Smooth muscle cell (in vitro differentiated cells): ENCODE measurements at regions not wholly inside any gene's neighbourhood (a gene's known extent, or its start where the extent isn't known, plus 50 kb on each side); places are given as distances from the start of the nearest gene placed in this dataset.

Experiments
- DNase-seq: peaks from one replicate; lab custom pipeline; 2025; ENCODE audit not compliant: unreplicated experiment; lab: John Stamatoyannopoulos, UW
- H2AFZ ChIP-seq: fragments of 200-600 bp; sonication (generic); 2 replicates; pipeline ENCODE4 v1.6.0; 2016; ENCODE audit warnings: antibody characterized with exemption, low read depth, mild to moderate bottlenecking
- H3F3A ChIP-seq: fragments of 200-600 bp; sonication (generic); 2 replicates; pipeline ENCODE4 v1.6.0; 2017; ENCODE audit warnings: antibody characterized with exemption, low read depth
- H3K27ac ChIP-seq: fragments of 200-600 bp; sonication (generic); 2 replicates; pipeline ENCODE4 v1.5.1; 2016; ENCODE audit warnings: low read depth, mild to moderate bottlenecking
- H3K27me3 ChIP-seq: fragments of 200-600 bp; sonication (generic); 2 replicates; pipeline ENCODE4 v1.6.1; 2016; ENCODE audit warnings: low read depth, mild to moderate bottlenecking
- H3K36me3 ChIP-seq: fragments of 200-600 bp; sonication (generic); 2 replicates; pipeline ENCODE4 v1.5.1; 2016; ENCODE audit warnings: low read depth
- H3K4me1 ChIP-seq: fragments of 200-600 bp; sonication (generic); 2 replicates; pipeline ENCODE4 v1.5.1; 2016; ENCODE audit warnings: low read depth
- H3K4me2 ChIP-seq: fragments of 200-600 bp; sonication (generic); 2 replicates; pipeline ENCODE4 v1.6.0; 2016; ENCODE audit warnings: mild to moderate bottlenecking
- H3K4me3 ChIP-seq: fragments of 200-600 bp; sonication (generic); 2 replicates; pipeline ENCODE4 v1.5.1; 2016; ENCODE audit warnings: mild to moderate bottlenecking
- H3K79me2 ChIP-seq: fragments of 200-600 bp; sonication (generic); 2 replicates; pipeline ENCODE4 v1.6.0; 2016; ENCODE audit warnings: low read depth, mild to moderate bottlenecking
- H3K9ac ChIP-seq: fragments of 200-600 bp; sonication (generic); 2 replicates; pipeline ENCODE4 v1.6.0; 2016; ENCODE audit warnings: low read depth
- H3K9me3 ChIP-seq: fragments of 200-600 bp; sonication (generic); replicated peaks from 2 replicates; pipeline ENCODE4 v1.5.1; 2016; ENCODE audit warnings: low read depth
- H4K20me1 ChIP-seq: fragments of 200-600 bp; sonication (generic); 2 replicates; pipeline ENCODE4 v1.6.0; 2016; ENCODE audit warnings: low read depth
- CTCF ChIP-seq: fragments of 200-600 bp; sonication (generic); IDR thresholded peaks from 2 replicates; pipeline ENCODE4 v1.5.1; 2017; ENCODE audit warnings: borderline replicate concordance, mild to moderate bottlenecking, antibody characterized with exemption; ENCODE audit not compliant: insufficient read depth, poor library complexity, severe bottlenecking
- WGBS: methylation state at CpG from one replicate; pipeline ENCODE4 v1.1.7; 2016; ENCODE audit warnings: low lambda C conversion rate; 5-methylcytosine and 5-hydroxymethylcytosine counted together

DNA sequence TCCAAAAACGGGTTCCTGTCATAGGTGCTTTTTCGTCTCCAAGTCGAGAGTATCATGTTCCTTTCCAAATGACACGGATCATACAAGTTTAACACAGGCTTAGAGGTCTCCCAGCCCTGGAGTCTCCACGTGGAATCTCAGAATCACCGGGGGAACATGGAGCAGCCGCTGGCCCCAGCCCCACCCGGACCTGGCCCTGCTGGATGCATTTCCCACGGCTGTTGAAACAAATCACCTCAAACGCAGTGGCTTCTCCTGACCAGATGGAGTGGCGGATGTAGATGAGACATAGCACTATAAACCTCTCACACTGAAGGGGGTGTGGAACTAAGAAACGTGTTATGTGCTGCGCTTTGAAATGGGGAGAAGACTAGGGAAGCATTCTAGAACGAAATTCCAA lies 70.0 kb upstream of the FRMD1 start:
- H3K27me3 ChIP-seq, result no peaks in the 10 kb centered on the region
- no peak for DNase-seq
- no peak overlapping the region for H2AFZ ChIP-seq
- no peaks in the 10 kb centered on the region for H3K79me2 ChIP-seq
- no peak overlapping the region for H3K4me3 ChIP-seq
- H3F3A ChIP-seq, result no peaks in the 10 kb centered on the region
- no peaks in the 10 kb centered on the region for H3K4me1 ChIP-seq
- no peak overlapping the region for H3K4me2 ChIP-seq
- H3K9ac ChIP-seq, result no peak overlapping the region
- TF ChIP-seq CTCF, result no peak
- 74% methylated on average over 14 of the region's 14 CpGs for WGBS
- H3K27ac ChIP-seq, result no peak overlapping the region
- H4K20me1 ChIP-seq, result no peaks in the 10 kb centered on the region
- no peaks in the 10 kb centered on the region for H3K9me3 ChIP-seq
- no peaks in the 10 kb centered on the region for H3K36me3 ChIP-seq

- H3K9ac ChIP-seq, result no peak overlapping the region
- no peaks in the 10 kb centered on the region for H3K27me3 ChIP-seq
- no peak overlapping the region for H3K27ac ChIP-seq
- no peak overlapping the region for H2AFZ ChIP-seq
- H3K9me3 ChIP-seq, result no peaks in the 10 kb centered on the region
- no peaks in the 10 kb centered on the region for H3K4me1 ChIP-seq
- H3K4me2 ChIP-seq, result no peak overlapping the region
- TF ChIP-seq CTCF, result no peak
- no peak overlapping the region for H3K4me3 ChIP-seq
- no peaks in the 10 kb centered on the region for H3F3A ChIP-seq
- WGBS, result 95% methylated on average over 14 of the region's 14 CpGs
- H3K36me3 ChIP-seq, result no peaks in the 10 kb centered on the region
- H4K20me1 ChIP-seq, result no peaks in the 10 kb centered on the region
- DNase-seq, result no peak
- H3K79me2 ChIP-seq, result no peaks in the 10 kb centered on the region
These were observed 69.3 kb upstream of the FRMD1 start for GRCh38 chr6:168148231-168148849.

GRCh38 chr6:168147205-168147738 lies 68.3 kb upstream of the FRMD1 start:
- DNase-seq, result no peak

More at GRCh38 chr6:168147205-168147738, 68.3 kb upstream of the FRMD1 start:
- Histone ChIP-seq H3K27me3 (peaks cover 8% of the 10 kb centered on the region), H3K27ac (no peak overlapping the region), H3K4me1 (no peaks in the 10 kb centered on the region), H3K9ac (no peak overlapping the region), H3K36me3 (no peaks in the 10 kb centered on the region), H3K4me3 (no peak overlapping the region), H4K20me1 (no peaks in the 10 kb centered on the region), H3F3A (no peaks in the 10 kb centered on the region), H2AFZ (no peak overlapping the region), H3K9me3 (no peaks in the 10 kb centered on the region), H3K79me2 (no peaks in the 10 kb centered on the region), H3K4me2 (no peak overlapping the region)
- WGBS, result 89% methylated on average over 4 of the region's 4 CpGs
- TF ChIP-seq CTCF, result no peak
